HCT116 (cell line): ENCODE measurements at regions not wholly inside any gene's neighbourhood (a gene's known extent, or its start where the extent isn't known, plus 50 kb on each side); places are given as distances from the start of the nearest gene placed in this dataset.

Experiments used
- ATAC-seq: fragments of 200-7000 bp; cut with Tn5 transposase; 2 replicates; pipeline ENCODE4 v1.9.1; 2020; ENCODE audit warnings: mild to moderate bottlenecking, moderate library complexity
- BruUV-seq: library from RNA; stranded (reverse); fragments of 400-500 nt; replicated peaks from 2 replicates; lab custom pipeline; 2021; lab: Mats Ljungman, UMichigan
- CTCF ChIA-PET: fragments of 300-600 bp; sonication (Branson Sonifier 250); formaldehyde crosslinking; loops from one replicate; lab custom pipeline; 2021; ENCODE audit warnings: antibody characterized with exemption; lab: Charles Lee
- POLR2A ChIA-PET: fragments of 300-600, 350-600 bp; sonication (Branson Sonifier 250); formaldehyde crosslinking; loops from one replicate; lab custom pipeline; 2021; ENCODE audit warnings: antibody characterized with exemption; lab: Charles Lee
- RAD21 ChIA-PET, 2 experiments: fragments of 300-600 bp; sonication (Branson Sonifier 250); formaldehyde crosslinking; loops; one replicate each; lab custom pipeline; 2023; ENCODE audit warnings: low total read pairs in 2 of 2; ENCODE audit not compliant: uncharacterized antibody in 2 of 2, unreplicated experiment in 2 of 2, low non-redundant PET in 1 of 2; lab: Charles Lee
- DNase-seq: peaks from one replicate; pipeline ENCODE4 v3.0.0-alpha.2; 2010; ENCODE audit warnings: low read depth, low spot score
- H2AFZ ChIP-seq: fragments of 200-600 bp; shearing (Covaris generic), sonication (generic); 2 replicates; pipeline ENCODE4 v1.6.1; 2017; ENCODE audit warnings: low read depth, mixed run types, mixed read lengths, antibody characterized with exemption, low read length; ENCODE audit not compliant: poor library complexity, severe bottlenecking
- H3K27ac ChIP-seq: 2 replicates; pipeline ENCODE4 v1.5.1; 2012; ENCODE audit warnings: low read depth, low read length
- H3K27me3 ChIP-seq: fragments of 200-600 bp; sonication (generic); 2 replicates; pipeline ENCODE4 v1.6.1; 2016; ENCODE audit warnings: mixed run types, low read length, mixed read lengths; ENCODE audit not compliant: insufficient read depth
- H3K36me3 ChIP-seq, 2 experiments: fragments of 200-500 bp in 1 of 2; fragments of 200-600 bp in 1 of 2; sonication (Bioruptor generic) in 1 of 2; sonication (generic) in 1 of 2; 2 replicates each; pipeline versions ENCODE4 v1.5.1 to v1.6.1; 2014 to 2016; ENCODE audit warnings: low read length in 2 of 2, inconsistent platforms in 1 of 2, mixed read lengths in 1 of 2, mixed run types in 1 of 2; ENCODE audit not compliant: insufficient read depth in 2 of 2, control insufficient read depth in 1 of 2
- H3K4me1 ChIP-seq, 2 experiments: fragments of 200-600 bp in 1 of 2; sonication (generic) in 1 of 2; 2 replicates each; pipeline versions ENCODE4 v1.5.1 to v1.6.1; 2012 to 2017; ENCODE audit warnings: low read length in 2 of 2, inconsistent platforms in 1 of 2, mild to moderate bottlenecking in 1 of 2, mixed read lengths in 1 of 2, mixed run types in 1 of 2, moderate library complexity in 1 of 2; ENCODE audit not compliant: insufficient read depth in 2 of 2, control insufficient read depth in 1 of 2
- H3K4me2 ChIP-seq: fragments of 200-600 bp; sonication (generic); 2 replicates; pipeline ENCODE4 v1.6.1; 2017; ENCODE audit warnings: mixed run types, low read length, mixed read lengths
- H3K4me3 ChIP-seq, 2 experiments: fragments of 200-600 bp in 1 of 2; sonication (generic) in 1 of 2; replicated peaks in 1 of 2; 2 replicates each; pipeline ENCODE4 v1.5.1; 2011 to 2016; ENCODE audit warnings: low read length in 2 of 2, control low read depth in 1 of 2, low read depth in 1 of 2, mild to moderate bottlenecking in 1 of 2, mixed read lengths in 1 of 2, mixed run types in 1 of 2
- H3K79me2 ChIP-seq: fragments of 200-600 bp; sonication (generic); 2 replicates; pipeline ENCODE4 v1.6.1; 2017; ENCODE audit warnings: mild to moderate bottlenecking, mixed run types, low read length, moderate library complexity, mixed read lengths; ENCODE audit not compliant: insufficient read depth
- H3K9ac ChIP-seq: fragments of 200-600 bp; sonication (generic); 2 replicates; pipeline ENCODE4 v1.6.1; 2016; ENCODE audit warnings: low read length, mixed read lengths
- H3K9me2 ChIP-seq: fragments of 200-600 bp; sonication (generic), shearing (Covaris generic); 2 replicates; pipeline ENCODE4 v1.6.1; 2017; ENCODE audit warnings: mixed run types, mild to moderate bottlenecking, moderate library complexity; ENCODE audit not compliant: insufficient read depth
- H3K9me3 ChIP-seq, 2 experiments: fragments of 200-500 bp in 1 of 2; fragments of 200-600 bp in 1 of 2; sonication (Bioruptor generic) in 1 of 2; sonication (generic) in 1 of 2; 2 replicates each; pipeline ENCODE4 v1.6.1; 2014 to 2017; ENCODE audit warnings: low read length in 2 of 2, mixed read lengths in 2 of 2, inconsistent platforms in 1 of 2, low read depth in 1 of 2, mild to moderate bottlenecking in 1 of 2, mixed run types in 1 of 2, moderate library complexity in 1 of 2; ENCODE audit not compliant: control insufficient read depth in 1 of 2, insufficient read depth in 1 of 2
- H4K20me1 ChIP-seq: fragments of 200-600 bp; sonication (generic), shearing (Covaris generic); 2 replicates; pipeline ENCODE4 v1.6.1; 2017; ENCODE audit warnings: mixed run types, mild to moderate bottlenecking, moderate library complexity; ENCODE audit not compliant: insufficient read depth
- ATF3 ChIP-seq: IDR thresholded peaks from 2 replicates; pipeline ENCODE4 v1.6.1; 2012
- CTCF ChIP-seq, 3 experiments: fragments of 200-600 bp in 1 of 3; sonication (generic) in 1 of 3; IDR thresholded peaks in 2 of 3; conservative IDR thresholded peaks in 1 of 3; 2 replicates each; pipeline ENCODE4 v1.5.1; 2012 to 2017; ENCODE audit warnings: low read depth in 2 of 3, low read length in 2 of 3, antibody characterized with exemption in 1 of 3, borderline replicate concordance in 1 of 3, control low read depth in 1 of 3, mild to moderate bottlenecking in 1 of 3, mixed read lengths in 1 of 3, mixed run types in 1 of 3, moderate library complexity in 1 of 3; ENCODE audit not compliant: insufficient read depth in 1 of 3
- EGR1 ChIP-seq: IDR thresholded peaks from 2 replicates; pipeline ENCODE4 v1.6.1; 2012; ENCODE audit warnings: low read depth
- ELF1 ChIP-seq: IDR thresholded peaks from 2 replicates; pipeline ENCODE4 v1.6.1; 2012; ENCODE audit warnings: low read depth, borderline replicate concordance
- EZH2 ChIP-seq: fragments of 200-600 bp; sonication (generic); IDR thresholded peaks from 2 replicates; pipeline ENCODE4 v1.6.1; 2017; ENCODE audit warnings: antibody characterized with exemption, mixed run types
- FOSL1 ChIP-seq: IDR thresholded peaks from 2 replicates; pipeline ENCODE4 v1.6.1; 2012; ENCODE audit warnings: low read depth
- JUND ChIP-seq: IDR thresholded peaks from 2 replicates; pipeline ENCODE4 v1.6.1; 2012
- POLR2A ChIP-seq: IDR thresholded peaks from 2 replicates; pipeline ENCODE4 v1.7.0; 2011; ENCODE audit warnings: borderline replicate concordance; ENCODE audit not compliant: insufficient read depth, insufficient read length; ENCODE audit errors: extremely low read depth
- POLR2AphosphoS5 ChIP-seq: IDR thresholded peaks from 2 replicates; pipeline ENCODE4 v1.6.1; 2011; ENCODE audit warnings: mild to moderate bottlenecking, low read depth, low read length, moderate library complexity
- RAD21 ChIP-seq: IDR thresholded peaks from 2 replicates; pipeline ENCODE4 v1.6.1; 2012; ENCODE audit warnings: low read depth, mild to moderate bottlenecking
- REST ChIP-seq: IDR thresholded peaks from 2 replicates; pipeline ENCODE4 v1.6.1; 2012; ENCODE audit warnings: low read depth
- SIN3A ChIP-seq: IDR thresholded peaks from 2 replicates; pipeline ENCODE4 v1.6.1; 2012; ENCODE audit warnings: low read depth
- SP1 ChIP-seq: IDR thresholded peaks from 2 replicates; pipeline ENCODE4 v1.6.1; 2012; ENCODE audit warnings: low read depth
- SRF ChIP-seq: IDR thresholded peaks from 2 replicates; pipeline ENCODE4 v1.6.1; 2012; ENCODE audit warnings: low read depth
- TCF7L2 ChIP-seq: IDR thresholded peaks from 2 replicates; pipeline ENCODE4 v1.7.0; 2011; ENCODE audit warnings: borderline replicate concordance, inconsistent platforms; ENCODE audit not compliant: insufficient read depth, insufficient read length; ENCODE audit errors: extremely low read depth
- YY1 ChIP-seq: IDR thresholded peaks from 2 replicates; pipeline ENCODE4 v1.6.1; 2011; ENCODE audit warnings: low read length, low read depth, moderate library complexity, mild to moderate bottlenecking; ENCODE audit not compliant: insufficient replicate concordance; ENCODE audit errors: extremely low read depth
- ZFX ChIP-seq: fragments of 450-650 bp; IDR thresholded peaks from 2 replicates; pipeline ENCODE4 v1.6.1; 2017
- ZNF274 ChIP-seq: fragments of 200-500 bp; sonication (Bioruptor generic); IDR thresholded peaks from 2 replicates; pipeline ENCODE4 v1.6.1; 2014; ENCODE audit warnings: mild to moderate bottlenecking, low read depth, low read length, inconsistent platforms
- intact Hi-C: fragments of 100-400 bp; cut with micrococcal nuclease; formaldehyde crosslinking; loops from 2 replicates; pipeline ENCODE4 v1.10.0; 2022

GRCh38 chr18:54100920-54101470 lies 123.5 kb downstream of the MBD2 start:
- Histone ChIP-seq H3K79me2 (no peaks in the 10 kb centered on the region), H3K4me3 (no peak overlapping the region), H4K20me1 (no peaks in the 10 kb centered on the region), H3K27ac (no peak overlapping the region), H3K36me3 (no peaks in the 10 kb centered on the region), H3K27me3 (no peaks in the 10 kb centered on the region), H3K9me3 (no peaks in the 10 kb centered on the region), H3K4me2 (no peak overlapping the region), H3K9ac (no peak overlapping the region), H3K9me2 (no peaks in the 10 kb centered on the region), H3K4me1 (no peaks in the 10 kb centered on the region), H2AFZ (no peak overlapping the region)
- no TSS peak for BruUV-seq
- ATAC-seq (no peak), DNase-seq (no peak)
- TF ChIP-seq ELF1 = no peak
- no peak for TF ChIP-seq POLR2A
- TF ChIP-seq ZFX = no peak
- TF ChIP-seq ATF3 = no peak
- TF ChIP-seq FOSL1 = no peak
- TF ChIP-seq TCF7L2 = no peak
- TF ChIP-seq RAD21 = no peak
- no peak for TF ChIP-seq SIN3A
- no peak for TF ChIP-seq SP1
- TF ChIP-seq CTCF (IDR thresholded peaks at IDR 0.05 in 2 of 3, conservative IDR thresholded peaks at IDR 0.05 in 1 of 3; ENCODE audit: borderline replicate concordance in 1 of 3, insufficient read depth in 1 of 3, low read depth in 2 of 3, low read length in 2 of 3) = no peak
- TF ChIP-seq POLR2AphosphoS5 = no peak
- TF ChIP-seq ZNF274 = no peak
- no peak for TF ChIP-seq SRF
- TF ChIP-seq YY1 = no peak
- TF ChIP-seq EGR1 = no peak
- no peak for TF ChIP-seq REST
- no peak for TF ChIP-seq JUND
- TF ChIP-seq EZH2 = no peak
- intact Hi-C loops = no loop called here
- ChIA-PET RAD21 (no interaction called here), CTCF (no interaction called here), POLR2A (no interaction called here)
